ENCODE measurements at regions not wholly inside any gene's neighbourhood (a gene's known extent, or its start where the extent isn't known, plus 50 kb on each side); places are given as distances from the start of the nearest gene placed in this dataset.

DNA sequence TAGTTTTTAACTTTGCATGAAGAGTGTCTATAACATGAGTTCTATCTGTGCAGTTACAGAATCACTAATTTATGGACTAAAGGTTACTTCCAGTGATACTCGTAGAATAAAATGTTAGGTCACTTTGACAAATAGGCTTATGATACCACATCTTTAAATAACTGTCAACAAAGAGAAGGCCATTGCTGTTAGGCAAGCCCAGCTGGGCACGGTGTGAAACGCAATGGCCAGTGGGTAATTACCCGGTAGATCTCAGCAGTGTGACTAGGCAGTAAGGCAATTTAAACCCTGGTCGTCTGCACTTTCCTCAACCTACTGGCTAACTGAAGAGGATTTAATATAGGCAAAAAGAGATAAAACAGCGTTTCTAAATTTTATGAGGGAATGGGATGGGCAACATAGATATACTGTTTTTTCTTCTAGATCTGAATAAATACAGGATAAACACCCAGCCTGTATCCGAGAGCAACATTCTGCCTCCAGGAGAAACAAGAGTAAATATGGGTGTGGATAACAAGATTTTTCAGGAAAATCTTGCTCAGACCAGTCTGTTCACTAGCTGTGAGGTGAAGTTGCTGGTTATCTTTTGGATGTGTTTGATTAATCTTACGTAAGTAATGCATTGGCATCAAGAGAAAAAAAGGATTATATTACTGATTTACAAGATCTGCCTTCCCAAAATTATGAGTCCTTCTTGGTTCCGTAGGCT is 631.3 kb downstream of the EFNB2 start:
- Mint-ChIP-seq H3K9me3 (no peaks in the 10 kb centered on the region), H3K27ac (no peak overlapping the region), H3K4me3 (no peak overlapping the region), H3K27me3 (ENCODE audit: insufficient read depth) (no peaks in the 10 kb centered on the region; the same call in none of the 2 replicates), H3K36me3 (ENCODE audit: low read depth) (no peaks in the 10 kb centered on the region), H3K4me1 (ENCODE audit: low read depth) (peaks cover 20% of the 10 kb centered on the region; the same call in 1 of the 2 replicates)
- no peak for DNase-seq
- TF ChIP-seq CTCF (IDR thresholded peaks at IDR 0.05): no peak

- no peaks in the 10 kb centered on the region for H3K9me3 Mint-ChIP-seq
- H3K27ac Mint-ChIP-seq: no peak overlapping the region
- H3K27me3 Mint-ChIP-seq (ENCODE audit: insufficient read depth): no peaks in the 10 kb centered on the region; the same call in none of the 2 replicates
- TF ChIP-seq CTCF (IDR thresholded peaks at IDR 0.05): no peak
- no peak overlapping the region for H3K4me3 Mint-ChIP-seq
- no peak for DNase-seq
- no peaks in the 10 kb centered on the region for H3K36me3 Mint-ChIP-seq (ENCODE audit: low read depth)
- peaks cover 5% of the 10 kb centered on the region; the same call in 1 of the 2 replicates for H3K4me1 Mint-ChIP-seq (ENCODE audit: low read depth)
Observed at GRCh38 chr13:105902396-105902795, 633.1 kb downstream of the EFNB2 start.

DNA sequence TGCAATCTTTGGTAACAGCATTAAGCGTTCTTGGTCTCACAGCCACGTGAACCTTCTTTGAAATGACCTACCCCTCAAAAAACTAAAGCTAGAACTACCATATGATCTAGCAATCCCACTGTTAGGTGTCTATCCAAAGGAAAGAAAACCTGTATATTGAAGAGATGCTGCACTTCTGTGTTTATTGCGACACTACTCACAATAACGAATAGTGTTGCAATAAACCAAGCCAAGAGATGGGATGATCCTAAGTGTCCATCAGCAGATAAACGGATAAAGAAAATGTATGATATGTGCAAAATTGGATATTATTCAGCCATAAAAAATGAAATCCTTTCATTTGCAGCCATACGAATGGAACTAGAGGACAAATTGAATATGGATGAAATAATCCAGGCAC is 637.9 kb downstream of the EFNB2 start:
- Mint-ChIP-seq H3K36me3 (ENCODE audit: low read depth) (no peaks in the 10 kb centered on the region), H3K4me1 (ENCODE audit: low read depth) (peaks cover 5% of the 10 kb centered on the region; the same call in 1 of the 2 replicates), H3K27me3 (ENCODE audit: insufficient read depth) (no peaks in the 10 kb centered on the region; the same call in none of the 2 replicates), H3K9me3 (no peaks in the 10 kb centered on the region), H3K27ac (no peak overlapping the region), H3K4me3 (no peak overlapping the region)
- no peak for DNase-seq
- TF ChIP-seq CTCF (IDR thresholded peaks at IDR 0.05): no peak

GRCh38 chr13:105894697-105895096 is 640.8 kb downstream of the EFNB2 start:
- no peak for TF ChIP-seq CTCF (IDR thresholded peaks at IDR 0.05)
- Mint-ChIP-seq H3K27ac (no peak overlapping the region), H3K4me3 (no peak overlapping the region), H3K27me3 (ENCODE audit: insufficient read depth) (peaks cover 3% of the 10 kb centered on the region), H3K9me3 (no peaks in the 10 kb centered on the region; the same call in 1 of the 2 replicates), H3K36me3 (ENCODE audit: low read depth) (no peaks in the 10 kb centered on the region), H3K4me1 (ENCODE audit: low read depth) (no peaks in the 10 kb centered on the region)
- no peak for DNase-seq

GRCh38 chr13:105890509-105890908 is 645.0 kb downstream of the EFNB2 start:
- no peaks in the 10 kb centered on the region for H3K4me1 Mint-ChIP-seq (ENCODE audit: low read depth)
- H3K36me3 Mint-ChIP-seq (ENCODE audit: low read depth): no peaks in the 10 kb centered on the region
- H3K27ac Mint-ChIP-seq: no peak overlapping the region
- DNase-seq: no peak
- H3K27me3 Mint-ChIP-seq (ENCODE audit: insufficient read depth): peaks cover 3% of the 10 kb centered on the region
- H3K4me3 Mint-ChIP-seq: no peak overlapping the region
- peaks cover 6% of the 10 kb centered on the region; the same call in 1 of the 2 replicates for H3K9me3 Mint-ChIP-seq
- no peak for TF ChIP-seq CTCF (IDR thresholded peaks at IDR 0.05)
